ENCODE measurements at regions not wholly inside any gene's neighbourhood (a gene's known extent, or its start where the extent isn't known, plus 50 kb on each side); places are given as distances from the start of the nearest gene placed in this dataset.

DNA sequence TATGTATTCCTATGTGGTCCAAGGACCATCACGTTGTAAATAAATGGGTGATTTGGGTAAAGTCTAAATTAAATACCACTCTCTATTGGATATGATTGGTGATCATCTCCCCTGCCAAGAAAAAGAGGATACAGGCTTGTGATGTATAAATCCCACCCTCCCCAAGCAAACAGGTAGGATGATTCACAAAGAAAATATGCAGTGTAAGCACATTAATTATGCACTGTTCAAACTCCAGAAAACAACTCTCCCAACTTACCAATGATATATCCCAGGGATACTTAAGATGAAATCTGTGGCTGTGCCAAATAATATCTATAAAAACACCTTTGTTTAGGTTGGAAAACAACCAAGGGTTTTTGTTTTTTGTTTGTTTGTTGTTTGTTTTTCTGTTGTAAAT, 795.9 kb downstream of the XPNPEP1 start:
- ChIA-PET CTCF (no interaction called here), POLR2A (no interaction called here)
- Histone ChIP-seq H3K4me3 (ENCODE audit: low read depth, low read length) (no peak overlapping the region), H3K9me3 (ENCODE audit: control insufficient read depth, insufficient read depth, low read depth, low read length) (no peaks in the 10 kb centered on the region), H3K36me3 (ENCODE audit: control insufficient read depth in 2 of 2, insufficient read depth in 1 of 2, low read length in 2 of 2) (no peaks in the 10 kb centered on the region), H3K4me1 (ENCODE audit: control insufficient read depth, insufficient read depth, low read length) (no peaks in the 10 kb centered on the region), H3K27ac (ENCODE audit: extremely low read depth, low read depth, low read length) (no peak overlapping the region)
- TF ChIP-seq ZNF660 (tag by site-specific recombination; IDR thresholded peaks at IDR 0.05) (no peak), PRDM2 (tag by site-specific recombination; IDR thresholded peaks at IDR 0.05; ENCODE audit: borderline replicate concordance) (no peak), ZNF639 (tag by site-specific recombination; IDR thresholded peaks at IDR 0.05) (no peak), PATZ1 (tag by site-specific recombination; IDR thresholded peaks at IDR 0.05) (no peak), ZNF513 (tag by site-specific recombination; IDR thresholded peaks at IDR 0.05) (no peak), YY1 (tag by site-specific recombination; IDR thresholded peaks at IDR 0.05) (no peak), TCF7L2 (IDR thresholded peaks at IDR 0.05; ENCODE audit: borderline replicate concordance, low read depth, low read length) (no peak)

- CTCF ChIA-PET: interaction anchor here (0.7 kb wide), 1 partner anchor 305 kb away, joined by 4 read pairs; no protein-coding TSS in a partner anchor
- Histone ChIP-seq H3K4me3 (ENCODE audit: low read depth, low read length) (no peak overlapping the region), H3K27ac (ENCODE audit: extremely low read depth, low read depth, low read length) (no peak overlapping the region), H3K36me3 (ENCODE audit: control insufficient read depth in 2 of 2, insufficient read depth in 1 of 2, low read length in 2 of 2) (no peaks in the 10 kb centered on the region), H3K4me1 (ENCODE audit: control insufficient read depth, insufficient read depth, low read length) (no peaks in the 10 kb centered on the region), H3K9me3 (ENCODE audit: control insufficient read depth, insufficient read depth, low read depth, low read length) (no peaks in the 10 kb centered on the region)
- POLR2A ChIA-PET: no interaction called here
- no peak for TF ChIP-seq ZNF157 (tag by site-specific recombination; IDR thresholded peaks at IDR 0.05)
- TF ChIP-seq YY2 (tag by site-specific recombination; IDR thresholded peaks at IDR 0.05): no peak
- TF ChIP-seq ZNF362 (tag by site-specific recombination; IDR thresholded peaks at IDR 0.05): no peak
- no peak for TF ChIP-seq ZNF350 (tag by site-specific recombination; IDR thresholded peaks at IDR 0.05)
- TF ChIP-seq ZNF701 (tag by site-specific recombination; IDR thresholded peaks at IDR 0.05): no peak
- TF ChIP-seq, protein P1, sequence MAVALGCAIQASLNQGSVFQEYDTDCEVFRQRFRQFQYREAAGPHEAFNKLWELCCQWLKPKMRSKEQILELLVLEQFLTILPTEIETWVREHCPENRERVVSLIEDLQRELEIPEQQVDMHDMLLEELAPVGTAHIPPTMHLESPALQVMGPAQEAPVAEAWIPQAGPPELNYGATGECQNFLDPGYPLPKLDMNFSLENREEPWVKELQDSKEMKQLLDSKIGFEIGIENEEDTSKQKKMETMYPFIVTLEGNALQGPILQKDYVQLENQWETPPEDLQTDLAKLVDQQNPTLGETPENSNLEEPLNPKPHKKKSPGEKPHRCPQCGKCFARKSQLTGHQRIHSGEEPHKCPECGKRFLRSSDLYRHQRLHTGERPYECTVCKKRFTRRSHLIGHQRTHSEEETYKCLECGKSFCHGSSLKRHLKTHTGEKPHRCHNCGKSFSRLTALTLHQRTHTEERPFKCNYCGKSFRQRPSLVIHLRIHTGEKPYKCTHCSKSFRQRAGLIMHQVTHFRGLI (tag by site-specific recombination; IDR thresholded peaks at IDR 0.05): no peak
- TF ChIP-seq, protein P2, sequence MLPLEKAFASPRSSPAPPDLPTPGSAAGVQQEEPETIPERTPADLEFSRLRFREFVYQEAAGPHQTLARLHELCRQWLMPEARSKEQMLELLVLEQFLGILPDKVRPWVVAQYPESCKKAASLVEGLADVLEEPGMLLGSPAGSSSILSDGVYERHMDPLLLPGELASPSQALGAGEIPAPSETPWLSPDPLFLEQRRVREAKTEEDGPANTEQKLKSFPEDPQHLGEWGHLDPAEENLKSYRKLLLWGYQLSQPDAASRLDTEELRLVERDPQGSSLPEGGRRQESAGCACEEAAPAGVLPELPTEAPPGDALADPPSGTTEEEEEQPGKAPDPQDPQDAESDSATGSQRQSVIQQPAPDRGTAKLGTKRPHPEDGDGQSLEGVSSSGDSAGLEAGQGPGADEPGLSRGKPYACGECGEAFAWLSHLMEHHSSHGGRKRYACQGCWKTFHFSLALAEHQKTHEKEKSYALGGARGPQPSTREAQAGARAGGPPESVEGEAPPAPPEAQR (tag by site-specific recombination; IDR thresholded peaks at IDR 0.05): no peak
- TF ChIP-seq, protein P3, sequence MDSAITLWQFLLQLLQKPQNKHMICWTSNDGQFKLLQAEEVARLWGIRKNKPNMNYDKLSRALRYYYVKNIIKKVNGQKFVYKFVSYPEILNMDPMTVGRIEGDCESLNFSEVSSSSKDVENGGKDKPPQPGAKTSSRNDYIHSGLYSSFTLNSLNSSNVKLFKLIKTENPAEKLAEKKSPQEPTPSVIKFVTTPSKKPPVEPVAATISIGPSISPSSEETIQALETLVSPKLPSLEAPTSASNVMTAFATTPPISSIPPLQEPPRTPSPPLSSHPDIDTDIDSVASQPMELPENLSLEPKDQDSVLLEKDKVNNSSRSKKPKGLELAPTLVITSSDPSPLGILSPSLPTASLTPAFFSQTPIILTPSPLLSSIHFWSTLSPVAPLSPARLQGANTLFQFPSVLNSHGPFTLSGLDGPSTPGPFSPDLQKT (IDR thresholded peaks at IDR 0.05; ENCODE audit: borderline replicate concordance, low read depth, low read length): no peak
- no peak for TF ChIP-seq ZNF654 (tag by site-specific recombination; IDR thresholded peaks at IDR 0.05; ENCODE audit: low read depth)
- TF ChIP-seq ZNF530 (tag by site-specific recombination; IDR thresholded peaks at IDR 0.05; ENCODE audit: low read depth): no peak
- no peak for TF ChIP-seq ZNF558 (tag by site-specific recombination; IDR thresholded peaks at IDR 0.05)
- TF ChIP-seq SETDB1 (IDR thresholded peaks at IDR 0.05; ENCODE audit: insufficient read length, low read length): no peak
These were observed 796.8 kb downstream of the XPNPEP1 start for GRCh38 chr10:109126541-109126940.
